GM19397 (cell line): ENCODE measurements at regions not wholly inside any gene's neighbourhood (a gene's known extent, or its start where the extent isn't known, plus 50 kb on each side); places are given as distances from the start of the nearest gene placed in this dataset.

ENCODE experiments used
- ATAC-seq: cut with Tn5 transposase; IDR thresholded peaks from one replicate; pipeline ENCODE4 v1.9.1; 2021; ENCODE audit warnings: mild to moderate bottlenecking, moderate library complexity; ENCODE audit not compliant: unreplicated experiment

GRCh38 chr12:45102818-45103217 lies 51.9 kb upstream of the DBX2 start:
- no peak for ATAC-seq

GRCh38 chr12:45105996-45106395 lies 55.1 kb upstream of the DBX2 start:
- no peak for ATAC-seq

- no peak for ATAC-seq
Observed at GRCh38 chr12:45112306-45112705, 61.4 kb upstream of the DBX2 start.

- ATAC-seq, result no peak
Observed at GRCh38 chr12:45121224-45121623, 70.3 kb upstream of the DBX2 start.

- ATAC-seq, result no peak
Observed at GRCh38 chr12:45122768-45123380, 72.0 kb upstream of the DBX2 start.

GRCh38 chr12:45124485-45125155 lies 73.7 kb upstream of the DBX2 start:
- ATAC-seq, result no peak

GRCh38 chr12:45125997-45126396 lies 75.1 kb upstream of the DBX2 start:
- ATAC-seq, result no peak

- ATAC-seq, result no peak
Observed at GRCh38 chr12:45128637-45129036, 77.7 kb upstream of the DBX2 start.

GRCh38 chr12:45130881-45131281 lies 80.0 kb upstream of the DBX2 start:
- peak; percentile 64 for ATAC-seq

- no peak for ATAC-seq
Observed at GRCh38 chr12:45131506-45131905, 80.6 kb upstream of the DBX2 start.

- no peak for ATAC-seq
Observed at GRCh38 chr12:45138609-45139008, 77.3 kb upstream of the ANO6 start.

GRCh38 chr12:45148006-45148405 lies 67.9 kb upstream of the ANO6 start:
- ATAC-seq, result no peak

- no peak for ATAC-seq
Observed at GRCh38 chr12:45148619-45149018, 67.3 kb upstream of the ANO6 start.

GRCh38 chr12:45165284-45165683 lies 50.6 kb upstream of the ANO6 start:
- ATAC-seq, result no peak

- no peak for ATAC-seq
Observed at GRCh38 chr12:45166056-45166455, 49.8 kb upstream of the ANO6 start.
